Ascending aorta (tissue), 2 donors: ENCODE measurements at regions not wholly inside any gene's neighbourhood (a gene's known extent, or its start where the extent isn't known, plus 50 kb on each side); places are given as distances from the start of the nearest gene placed in this dataset.

Experiments used
- DNase-seq, 2 donors: peaks; one replicate each; pipeline ENCODE4 v3.0.0-alpha.2; 2019; ENCODE audit warnings: low spot score in 2 of 2
- H3K27ac ChIP-seq, 2 donors: fragments of 200-600 bp; sonication (generic); one replicate each; pipeline ENCODE4 v1.5.1; 2016 to 2017; ENCODE audit warnings: mild to moderate bottlenecking in 1 of 2
- H3K27me3 ChIP-seq: fragments of 200-600 bp; sonication (generic); one replicate; pipeline ENCODE4 v1.5.1; 2017
- H3K36me3 ChIP-seq, 2 donors: fragments of 200-600 bp; sonication (generic); one replicate each; pipeline ENCODE4 v1.5.1; 2016
- H3K4me1 ChIP-seq, 2 donors: fragments of 200-600 bp; sonication (generic); one replicate each; pipeline ENCODE4 v1.5.1; 2016 to 2017; ENCODE audit warnings: mild to moderate bottlenecking in 1 of 2
- H3K4me3 ChIP-seq, 2 donors: fragments of 200-600 bp; sonication (generic); one replicate each; pipeline ENCODE4 v1.5.1; 2016 to 2017; ENCODE audit warnings: mild to moderate bottlenecking in 1 of 2
- H3K9me3 ChIP-seq, 2 donors: fragments of 200-600 bp; sonication (generic); one replicate each; pipeline ENCODE4 v1.5.1; 2016
- intact Hi-C: fragments of 100-400 bp; cut with DNase I; formaldehyde crosslinking; loops from one replicate; pipeline ENCODE4 v1.15.1; 2023
- TF ChIP-seq, protein P1 (sequence below), 3 experiments: fragments of 200-600 bp in 2 of 3; fragments of 450-650 bp in 1 of 3; sonication (generic) in 2 of 3; IDR thresholded peaks; one replicate each; pipeline ENCODE4 v1.5.1; 2016 to 2019; ENCODE audit warnings: antibody characterized with exemption in 3 of 3, mild to moderate bottlenecking in 1 of 3, moderate library complexity in 1 of 3

DNA sequence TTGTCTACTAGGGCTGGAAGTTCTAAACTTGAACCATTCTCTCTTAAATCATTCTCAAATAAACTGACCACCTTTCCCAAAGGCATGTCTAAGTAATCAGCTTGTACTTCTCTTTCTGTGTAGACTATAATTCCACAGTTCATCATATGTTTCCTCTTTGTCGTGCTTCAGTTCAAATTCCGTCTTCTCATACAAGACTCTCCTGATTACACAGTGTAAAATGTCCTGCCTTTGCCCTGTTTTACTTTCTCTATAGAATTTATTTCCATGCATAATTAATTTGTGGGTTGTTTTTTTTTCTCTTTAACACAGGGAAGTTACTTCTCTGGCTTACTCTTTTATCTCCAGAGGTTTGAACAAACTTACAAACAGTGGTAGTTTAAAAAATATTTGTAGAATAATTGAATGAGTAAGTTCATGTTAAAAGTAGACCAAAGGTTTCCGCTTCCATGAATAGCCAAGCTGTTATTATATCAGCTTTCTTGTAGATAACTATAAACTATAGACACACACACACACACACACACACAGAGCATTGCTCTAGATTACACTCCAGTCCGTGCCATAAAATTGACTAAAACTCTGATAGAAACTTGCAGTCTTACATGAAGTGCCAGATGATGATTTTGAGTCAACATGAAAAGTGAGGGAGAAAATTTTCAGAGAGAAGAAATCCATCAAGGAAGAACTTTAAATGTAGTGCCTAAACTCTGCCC is 119.0 kb downstream of the SUCNR1 start:
- no peak for DNase-seq
- H3K27me3 ChIP-seq: no peaks in the 10 kb centered on the region
- no peaks in the 10 kb centered on the region for H3K4me1 ChIP-seq
- no peak overlapping the region for H3K27ac ChIP-seq
- TF ChIP-seq, protein P1, sequence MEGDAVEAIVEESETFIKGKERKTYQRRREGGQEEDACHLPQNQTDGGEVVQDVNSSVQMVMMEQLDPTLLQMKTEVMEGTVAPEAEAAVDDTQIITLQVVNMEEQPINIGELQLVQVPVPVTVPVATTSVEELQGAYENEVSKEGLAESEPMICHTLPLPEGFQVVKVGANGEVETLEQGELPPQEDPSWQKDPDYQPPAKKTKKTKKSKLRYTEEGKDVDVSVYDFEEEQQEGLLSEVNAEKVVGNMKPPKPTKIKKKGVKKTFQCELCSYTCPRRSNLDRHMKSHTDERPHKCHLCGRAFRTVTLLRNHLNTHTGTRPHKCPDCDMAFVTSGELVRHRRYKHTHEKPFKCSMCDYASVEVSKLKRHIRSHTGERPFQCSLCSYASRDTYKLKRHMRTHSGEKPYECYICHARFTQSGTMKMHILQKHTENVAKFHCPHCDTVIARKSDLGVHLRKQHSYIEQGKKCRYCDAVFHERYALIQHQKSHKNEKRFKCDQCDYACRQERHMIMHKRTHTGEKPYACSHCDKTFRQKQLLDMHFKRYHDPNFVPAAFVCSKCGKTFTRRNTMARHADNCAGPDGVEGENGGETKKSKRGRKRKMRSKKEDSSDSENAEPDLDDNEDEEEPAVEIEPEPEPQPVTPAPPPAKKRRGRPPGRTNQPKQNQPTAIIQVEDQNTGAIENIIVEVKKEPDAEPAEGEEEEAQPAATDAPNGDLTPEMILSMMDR (IDR thresholded peaks at IDR 0.05): no peak
- intact Hi-C loops: no loop called here
- H3K4me3 ChIP-seq: no peak overlapping the region
- H3K9me3 ChIP-seq: no peaks in the 10 kb centered on the region
- H3K36me3 ChIP-seq: no peaks in the 10 kb centered on the region

- Histone ChIP-seq H3K9me3 (no peaks in the 10 kb centered on the region), H3K4me3 (no peak overlapping the region), H3K27me3 (no peaks in the 10 kb centered on the region), H3K27ac (no peak overlapping the region), H3K36me3 (no peaks in the 10 kb centered on the region), H3K4me1 (no peaks in the 10 kb centered on the region)
- intact Hi-C loops: no loop called here
- TF ChIP-seq, protein P1 (IDR thresholded peaks at IDR 0.05): no peak
- no peak for DNase-seq
Observed at GRCh38 chr3:151995091-151995490, 121.6 kb downstream of the SUCNR1 start.

DNA sequence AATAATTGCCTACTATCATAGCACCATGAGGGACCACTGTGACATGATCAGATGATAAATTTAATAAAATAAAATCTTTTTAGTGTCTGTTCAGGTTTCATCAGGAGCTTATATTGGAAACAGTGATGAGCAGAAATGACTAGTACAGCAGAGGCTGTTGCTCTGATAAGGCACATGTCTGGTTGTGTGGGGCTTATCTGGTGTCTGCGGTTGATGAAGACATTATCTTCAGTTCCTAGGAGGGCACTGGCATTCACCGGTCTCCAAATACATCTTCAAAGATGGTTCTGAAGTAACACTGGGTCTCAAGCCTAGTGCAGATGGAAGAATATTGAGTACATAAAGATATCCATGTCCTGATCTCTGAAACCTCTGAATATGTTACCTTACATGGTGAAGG is 125.3 kb downstream of the SUCNR1 start:
- TF ChIP-seq, protein P1 (IDR thresholded peaks at IDR 0.05): no peak
- Histone ChIP-seq H3K9me3 (no peaks in the 10 kb centered on the region), H3K4me3 (no peak overlapping the region), H3K36me3 (no peaks in the 10 kb centered on the region), H3K27me3 (no peaks in the 10 kb centered on the region), H3K27ac (no peak overlapping the region), H3K4me1 (no peaks in the 10 kb centered on the region)
- DNase-seq: no peak
- intact Hi-C loops: no loop called here

- H3K27me3 ChIP-seq: no peaks in the 10 kb centered on the region
- no peak for DNase-seq
- TF ChIP-seq, protein P1 (IDR thresholded peaks at IDR 0.05): no peak
- H3K4me3 ChIP-seq: no peak overlapping the region
- intact Hi-C loops: no loop called here
- H3K27ac ChIP-seq: no peak overlapping the region
- H3K4me1 ChIP-seq: no peaks in the 10 kb centered on the region
- H3K36me3 ChIP-seq: no peaks in the 10 kb centered on the region
- no peaks in the 10 kb centered on the region for H3K9me3 ChIP-seq
Observed at GRCh38 chr3:151999936-152000335, 126.5 kb downstream of the SUCNR1 start.

GRCh38 chr3:152011812-152012735 is 138.6 kb downstream of the SUCNR1 start:
- TF ChIP-seq, protein P1 (IDR thresholded peaks at IDR 0.05): no peak
- H3K27me3 ChIP-seq: no peaks in the 10 kb centered on the region
- H3K9me3 ChIP-seq: no peaks in the 10 kb centered on the region
- no peaks in the 10 kb centered on the region for H3K36me3 ChIP-seq
- intact Hi-C loops: no loop called here
- no peak for DNase-seq
- H3K27ac ChIP-seq: peak overlapping the region in 1 of 2 donors; percentile 48
- no peak overlapping the region for H3K4me3 ChIP-seq
- H3K4me1 ChIP-seq: peaks cover 0 to 2% of the 10 kb centered on the region in 2 donors
